Astrocyte (in vitro differentiated cells and primary cell): ENCODE measurements at regions not wholly inside any gene's neighbourhood (a gene's known extent, or its start where the extent isn't known, plus 50 kb on each side); places are given as distances from the start of the nearest gene placed in this dataset.

Experiments
- DNase-seq: peaks from one replicate; pipeline ENCODE4 v3.0.0-alpha.2; 2010; ENCODE audit warnings: low read depth
- FAIRE-seq: peaks from 2 replicates; lab custom pipeline; 2011; peaks lifted over from hg19 to GRCh38; lab: Jason Lieb, UNC
- H2AFZ ChIP-seq: 2 replicates; pipeline ENCODE4 v1.6.0; 2012; ENCODE audit warnings: low read depth, low read length, inconsistent platforms
- H3K27ac ChIP-seq: 2 replicates; pipeline ENCODE4 v1.5.1; 2011; ENCODE audit warnings: low read depth, low read length, inconsistent platforms
- H3K27me3 ChIP-seq: 2 replicates; pipeline ENCODE4 v1.6.0; 2011; ENCODE audit warnings: low read length, inconsistent platforms; ENCODE audit not compliant: insufficient read depth
- H3K36me3 ChIP-seq: 2 replicates; pipeline ENCODE4 v1.5.1; 2011; ENCODE audit warnings: low read length, inconsistent platforms; ENCODE audit not compliant: insufficient read depth
- H3K4me1 ChIP-seq: 2 replicates; pipeline ENCODE4 v1.5.1; 2011; ENCODE audit warnings: low read length, inconsistent platforms; ENCODE audit not compliant: insufficient read depth
- H3K4me2 ChIP-seq: 2 replicates; pipeline ENCODE4 v1.6.0; 2012; ENCODE audit warnings: low read length, inconsistent platforms
- H3K4me3 ChIP-seq: 2 replicates; pipeline ENCODE4 v1.5.1; 2011; ENCODE audit warnings: low read depth, mild to moderate bottlenecking, low read length, inconsistent platforms; ENCODE audit not compliant: insufficient read depth
- H3K79me2 ChIP-seq: 2 replicates; pipeline ENCODE4 v1.6.0; 2012; ENCODE audit warnings: mild to moderate bottlenecking, low read length, inconsistent platforms; ENCODE audit not compliant: insufficient read depth
- H3K9ac ChIP-seq: 2 replicates; pipeline ENCODE4 v1.6.0; 2012; ENCODE audit warnings: mild to moderate bottlenecking, low read length, inconsistent platforms
- H3K9me3 ChIP-seq: 2 replicates; pipeline ENCODE4 v1.5.1; 2012; ENCODE audit warnings: low read depth, mild to moderate bottlenecking, low read length, inconsistent platforms; ENCODE audit not compliant: insufficient read depth
- H4K20me1 ChIP-seq: 2 replicates; pipeline ENCODE4 v1.6.0; 2012; ENCODE audit warnings: low read length, inconsistent platforms; ENCODE audit not compliant: insufficient read depth
- H3K27ac Mint-ChIP-seq: one replicate; pipeline ENCODE4 v1.8.0; 2021; ENCODE audit warnings: mild to moderate bottlenecking, mixed read lengths; ENCODE audit not compliant: unreplicated experiment
- H3K27me3 Mint-ChIP-seq: one replicate; pipeline ENCODE4 v1.8.0; 2021; ENCODE audit warnings: low read depth, mixed read lengths; ENCODE audit not compliant: unreplicated experiment
- H3K36me3 Mint-ChIP-seq: one replicate; pipeline ENCODE4 v1.8.0; 2021; ENCODE audit warnings: low read depth, mixed read lengths; ENCODE audit not compliant: unreplicated experiment
- H3K4me1 Mint-ChIP-seq: one replicate; pipeline ENCODE4 v1.8.0; 2021; ENCODE audit warnings: low read depth, mixed read lengths; ENCODE audit not compliant: unreplicated experiment
- H3K4me3 Mint-ChIP-seq: one replicate; pipeline ENCODE4 v1.8.0; 2021; ENCODE audit warnings: mild to moderate bottlenecking, moderate library complexity, mixed read lengths; ENCODE audit not compliant: unreplicated experiment
- H3K9me3 Mint-ChIP-seq: one replicate; pipeline ENCODE4 v1.8.0; 2021; ENCODE audit warnings: mild to moderate bottlenecking, mixed read lengths; ENCODE audit not compliant: unreplicated experiment
- EZH2 ChIP-seq: IDR thresholded peaks from 2 replicates; pipeline ENCODE4 v1.6.1; 2012; ENCODE audit warnings: mild to moderate bottlenecking, low read length, inconsistent platforms; ENCODE audit not compliant: insufficient read depth
- TF ChIP-seq, protein P1 (sequence below): IDR thresholded peaks from 2 replicates; pipeline ENCODE4 v1.5.1; 2011; ENCODE audit warnings: low read depth, mild to moderate bottlenecking, inconsistent platforms, low read length, moderate library complexity; ENCODE audit not compliant: insufficient read depth

DNA sequence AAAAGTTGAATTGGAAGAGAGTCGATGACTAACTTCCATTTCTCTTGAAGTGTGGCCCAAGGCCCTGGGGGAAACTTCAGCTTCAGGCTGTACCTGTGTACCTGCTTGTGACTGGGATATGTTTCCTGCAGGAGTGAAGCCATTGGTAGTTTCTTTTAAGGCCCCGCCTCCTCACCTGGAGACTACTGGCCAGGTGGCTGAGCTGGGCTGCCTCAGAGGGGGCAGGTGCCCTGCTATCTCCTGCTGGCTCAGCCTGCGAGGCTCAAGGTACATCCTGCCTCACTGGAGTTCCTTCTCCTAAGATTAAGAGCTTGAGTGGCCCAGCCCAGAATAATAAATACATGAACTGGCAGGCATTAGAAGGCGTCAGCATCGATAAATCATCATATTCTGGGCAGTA, 121.6 kb upstream of the ROPN1 start:
- no peaks in the 10 kb centered on the region for H3K27me3 ChIP-seq
- H3K4me3 Mint-ChIP-seq: no peak overlapping the region
- TF ChIP-seq EZH2: no peak
- TF ChIP-seq, protein P1, sequence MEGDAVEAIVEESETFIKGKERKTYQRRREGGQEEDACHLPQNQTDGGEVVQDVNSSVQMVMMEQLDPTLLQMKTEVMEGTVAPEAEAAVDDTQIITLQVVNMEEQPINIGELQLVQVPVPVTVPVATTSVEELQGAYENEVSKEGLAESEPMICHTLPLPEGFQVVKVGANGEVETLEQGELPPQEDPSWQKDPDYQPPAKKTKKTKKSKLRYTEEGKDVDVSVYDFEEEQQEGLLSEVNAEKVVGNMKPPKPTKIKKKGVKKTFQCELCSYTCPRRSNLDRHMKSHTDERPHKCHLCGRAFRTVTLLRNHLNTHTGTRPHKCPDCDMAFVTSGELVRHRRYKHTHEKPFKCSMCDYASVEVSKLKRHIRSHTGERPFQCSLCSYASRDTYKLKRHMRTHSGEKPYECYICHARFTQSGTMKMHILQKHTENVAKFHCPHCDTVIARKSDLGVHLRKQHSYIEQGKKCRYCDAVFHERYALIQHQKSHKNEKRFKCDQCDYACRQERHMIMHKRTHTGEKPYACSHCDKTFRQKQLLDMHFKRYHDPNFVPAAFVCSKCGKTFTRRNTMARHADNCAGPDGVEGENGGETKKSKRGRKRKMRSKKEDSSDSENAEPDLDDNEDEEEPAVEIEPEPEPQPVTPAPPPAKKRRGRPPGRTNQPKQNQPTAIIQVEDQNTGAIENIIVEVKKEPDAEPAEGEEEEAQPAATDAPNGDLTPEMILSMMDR: no peak
- H4K20me1 ChIP-seq: no peaks in the 10 kb centered on the region
- peaks cover 9% of the 10 kb centered on the region for H3K36me3 Mint-ChIP-seq
- no peak for FAIRE-seq
- no peak overlapping the region for H3K4me3 ChIP-seq
- no peak overlapping the region for H3K4me2 ChIP-seq
- H3K27me3 Mint-ChIP-seq: no peaks in the 10 kb centered on the region
- H3K9me3 ChIP-seq: no peaks in the 10 kb centered on the region
- no peak overlapping the region for H3K27ac ChIP-seq
- no peaks in the 10 kb centered on the region for H3K36me3 ChIP-seq
- H3K27ac Mint-ChIP-seq: no peak overlapping the region
- no peaks in the 10 kb centered on the region for H3K79me2 ChIP-seq
- H3K4me1 Mint-ChIP-seq: peaks cover 16% of the 10 kb centered on the region
- peaks cover 16% of the 10 kb centered on the region for H3K4me1 ChIP-seq
- H3K9ac ChIP-seq: no peak overlapping the region
- no peak for DNase-seq
- H2AFZ ChIP-seq: no peak overlapping the region
- H3K9me3 Mint-ChIP-seq: no peaks in the 10 kb centered on the region

DNA sequence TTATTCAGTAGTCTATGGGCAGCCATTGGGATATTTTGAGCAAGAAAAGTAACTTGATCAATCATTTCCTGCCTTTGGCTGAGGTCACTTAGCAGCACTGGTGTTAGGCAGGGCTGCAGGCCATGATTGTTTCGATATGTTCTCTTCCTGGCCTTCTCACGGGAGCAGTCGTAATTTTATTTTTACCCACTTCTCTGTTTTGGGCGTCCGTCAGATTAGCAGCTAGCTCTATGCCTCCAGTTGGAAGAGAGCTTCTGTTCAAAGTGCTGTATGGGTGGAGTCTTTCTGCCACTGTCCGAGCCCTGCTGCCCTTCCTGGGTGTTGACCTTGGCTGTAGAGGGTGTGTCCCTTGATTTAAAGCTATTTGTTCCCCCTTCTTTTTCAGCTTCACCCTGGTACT, 123.4 kb upstream of the ROPN1 start:
- H3K27ac Mint-ChIP-seq: no peak overlapping the region
- TF ChIP-seq, protein P1: no peak
- no peak for TF ChIP-seq EZH2
- peaks cover 33% of the 10 kb centered on the region for H3K4me1 ChIP-seq
- peaks cover 9% of the 10 kb centered on the region for H3K36me3 Mint-ChIP-seq
- H3K4me3 Mint-ChIP-seq: no peak overlapping the region
- FAIRE-seq (no peak), DNase-seq (no peak)
- H3K4me2 ChIP-seq: no peak overlapping the region
- no peaks in the 10 kb centered on the region for H3K36me3 ChIP-seq
- no peaks in the 10 kb centered on the region for H3K9me3 Mint-ChIP-seq
- no peaks in the 10 kb centered on the region for H3K79me2 ChIP-seq
- H3K27ac ChIP-seq: no peak overlapping the region
- no peaks in the 10 kb centered on the region for H4K20me1 ChIP-seq
- H3K4me3 ChIP-seq: no peak overlapping the region
- no peaks in the 10 kb centered on the region for H3K9me3 ChIP-seq
- no peaks in the 10 kb centered on the region for H3K27me3 ChIP-seq
- peaks cover 32% of the 10 kb centered on the region for H3K4me1 Mint-ChIP-seq
- no peak overlapping the region for H3K9ac ChIP-seq
- no peak overlapping the region for H2AFZ ChIP-seq
- H3K27me3 Mint-ChIP-seq: no peaks in the 10 kb centered on the region

DNA sequence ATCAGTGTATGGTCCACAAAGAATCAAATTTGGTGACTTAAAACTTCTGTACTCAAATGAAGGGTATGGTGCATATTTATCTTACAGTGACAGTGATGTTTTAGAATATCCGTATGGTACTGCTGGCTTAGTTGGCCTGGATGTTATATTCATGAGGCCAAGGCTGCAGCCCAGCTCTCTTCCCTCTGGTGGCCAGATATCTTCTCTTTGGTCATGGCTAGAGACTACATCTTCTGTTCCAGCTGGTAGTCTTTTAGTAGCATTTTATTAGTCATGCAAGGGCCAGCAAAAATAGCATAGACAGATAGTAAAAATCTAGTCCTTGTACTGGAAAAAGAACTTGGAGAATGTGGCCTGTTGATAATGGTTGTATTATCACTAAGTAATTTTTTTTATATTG, 124.0 kb upstream of the ROPN1 start:
- Mint-ChIP-seq H3K36me3 (peaks cover 9% of the 10 kb centered on the region), H3K9me3 (no peaks in the 10 kb centered on the region), H3K4me1 (peaks cover 34% of the 10 kb centered on the region), H3K27me3 (no peaks in the 10 kb centered on the region), H3K4me3 (no peak overlapping the region), H3K27ac (no peak overlapping the region)
- Histone ChIP-seq H3K9ac (no peak overlapping the region), H3K27ac (no peak overlapping the region), H3K4me1 (peaks cover 33% of the 10 kb centered on the region), H3K4me2 (no peak overlapping the region), H3K9me3 (no peaks in the 10 kb centered on the region), H3K27me3 (no peaks in the 10 kb centered on the region), H3K79me2 (no peaks in the 10 kb centered on the region), H3K36me3 (no peaks in the 10 kb centered on the region), H3K4me3 (no peak overlapping the region), H2AFZ (no peak overlapping the region), H4K20me1 (no peaks in the 10 kb centered on the region)
- DNase-seq: no peak
- no peak for TF ChIP-seq EZH2
- TF ChIP-seq, protein P1: no peak
- FAIRE-seq: no peak
